GM12878 (cell line): ENCODE measurements at regions not wholly inside any gene's neighbourhood (a gene's known extent, or its start where the extent isn't known, plus 50 kb on each side); places are given as distances from the start of the nearest gene placed in this dataset.

Experiments
- ATAC-seq: fragments of 200-7000 bp; cut with Tn5 transposase; 3 replicates; pipeline ENCODE4 v1.9.1; 2020; ENCODE audit warnings: mild to moderate bottlenecking, moderate library complexity
- BruUV-seq: library from RNA; stranded (reverse); fragments of 400-500 nt; replicated peaks from 2 replicates; lab custom pipeline; 2021; lab: Mats Ljungman, UMichigan
- CTCF ChIA-PET: fragments of 300-600 bp; sonication (Branson Sonifier 250); formaldehyde crosslinking; extraction: SDS; loops from one replicate; lab custom pipeline; 2021; ENCODE audit warnings: inconsistent platforms; lab: Yijun Ruan, JAX
- POLR2A ChIA-PET: fragments of 350-600 bp; formaldehyde crosslinking; extraction: SDS; loops from one replicate; lab custom pipeline; 2021; ENCODE audit warnings: inconsistent platforms; lab: Charles Lee
- RAD21 ChIA-PET: fragments of 300-600 bp; sonication (Branson Sonifier 250); formaldehyde crosslinking; loops from one replicate; lab custom pipeline; 2023; ENCODE audit warnings: antibody characterized with exemption; ENCODE audit not compliant: unreplicated experiment; lab: Charles Lee
- SMC1A ChIA-PET: fragments of 300-600 bp; sonication (Branson Sonifier 250); formaldehyde crosslinking; loops from one replicate; lab custom pipeline; 2023; ENCODE audit not compliant: unreplicated experiment, uncharacterized antibody; lab: Charles Lee
- DNase-seq: peaks from one replicate; pipeline ENCODE4 v3.0.0-alpha.2; 2011; ENCODE audit warnings: low read depth, low spot score
- FAIRE-seq: peaks from 3 replicates; lab custom pipeline; 2011; peaks lifted over from hg19 to GRCh38; lab: Jason Lieb, UNC
- H2AFZ ChIP-seq: 2 replicates; pipeline ENCODE4 v1.6.0; 2011; ENCODE audit warnings: low read depth, low read length, control low read depth; ENCODE audit not compliant: control insufficient read depth
- H3K27ac ChIP-seq: 2 replicates; pipeline ENCODE4 v1.5.1; 2011; ENCODE audit warnings: control low read depth; ENCODE audit not compliant: control insufficient read depth, insufficient read depth
- H3K27me3 ChIP-seq, 2 experiments: replicated peaks in 1 of 2; 2 replicates each; pipeline versions ENCODE4 v1.6.0 to v1.6.1; 2011; ENCODE audit warnings: low read length in 1 of 2; ENCODE audit not compliant: control insufficient read depth in 2 of 2, insufficient read depth in 2 of 2
- H3K36me3 ChIP-seq, 2 experiments: 2 replicates each; pipeline ENCODE4 v1.5.1; 2011; ENCODE audit warnings: low read length in 1 of 2; ENCODE audit not compliant: control insufficient read depth in 2 of 2, insufficient read depth in 2 of 2
- H3K4me1 ChIP-seq: 2 replicates; pipeline ENCODE4 v1.6.1; 2011; ENCODE audit warnings: mild to moderate bottlenecking, low read length, moderate library complexity, mixed read lengths; ENCODE audit not compliant: control insufficient read depth, insufficient read depth
- H3K4me2 ChIP-seq: 2 replicates; pipeline ENCODE4 v1.6.0; 2011; ENCODE audit warnings: control low read depth; ENCODE audit not compliant: control insufficient read depth, insufficient read depth
- H3K4me3 ChIP-seq: fragments of 200-600 bp; sonication (generic); 2 replicates; pipeline ENCODE4 v1.5.1; 2016
- H3K79me2 ChIP-seq: 2 replicates; pipeline ENCODE4 v1.6.0; 2011; ENCODE audit warnings: low read length; ENCODE audit not compliant: control insufficient read depth, insufficient read depth
- H3K9ac ChIP-seq: 2 replicates; pipeline ENCODE4 v1.8.0; 2011; ENCODE audit warnings: low read length, control low read depth, mixed read lengths; ENCODE audit not compliant: control insufficient read depth, insufficient read depth
- H3K9me3 ChIP-seq: replicated peaks from 3 replicates; pipeline ENCODE4 v1.5.1; 2011; ENCODE audit warnings: mild to moderate bottlenecking, low read length; ENCODE audit not compliant: control insufficient read depth, insufficient read depth
- H4K20me1 ChIP-seq: 2 replicates; pipeline ENCODE4 v1.6.0; 2011; ENCODE audit not compliant: control insufficient read depth, insufficient read depth
- CREB1 ChIP-seq: IDR thresholded peaks from 2 replicates; pipeline ENCODE4 v1.6.1; 2012; ENCODE audit warnings: low read depth, mild to moderate bottlenecking, inconsistent platforms
- ELK1 ChIP-seq: IDR thresholded peaks from 2 replicates; pipeline ENCODE4 v1.6.1; 2012; ENCODE audit warnings: low read depth, low read length, improper control_type of control experiment
- JUNB ChIP-seq: IDR thresholded peaks from 2 replicates; pipeline ENCODE4 v1.6.1; 2016; ENCODE audit warnings: antibody characterized with exemption, mild to moderate bottlenecking
- NFYA ChIP-seq: IDR thresholded peaks from 2 replicates; pipeline ENCODE4 v1.6.1; 2011; ENCODE audit warnings: low read depth, mild to moderate bottlenecking, low read length, improper control_type of control experiment, borderline replicate concordance
- POU2F2 ChIP-seq: IDR thresholded peaks from 3 replicates; pipeline ENCODE4 v1.6.1; 2011; ENCODE audit warnings: low read depth, mild to moderate bottlenecking, low read length, borderline replicate concordance
- SIN3A ChIP-seq: IDR thresholded peaks from 2 replicates; pipeline ENCODE4 v1.6.1; 2012; ENCODE audit warnings: low read depth, low read length, improper control_type of control experiment
- SKIL ChIP-seq: fragments of 450-650 bp; IDR thresholded peaks from 2 replicates; pipeline ENCODE4 v1.6.1; 2017; ENCODE audit warnings: mild to moderate bottlenecking, low read depth, inconsistent platforms; ENCODE audit not compliant: poor library complexity, severe bottlenecking
- SMAD5 ChIP-seq: IDR thresholded peaks from 2 replicates; pipeline ENCODE4 v1.6.1; 2016; ENCODE audit warnings: antibody characterized with exemption, low read depth
- SMC3 ChIP-seq: IDR thresholded peaks from 2 replicates; pipeline ENCODE4 v1.6.1; 2011; ENCODE audit warnings: low read length, improper control_type of control experiment, borderline replicate concordance
- SUZ12 ChIP-seq: fragments of 200-600 bp; sonication (generic); IDR thresholded peaks from one replicate; pipeline ENCODE4 v1.6.1; 2018; ENCODE audit warnings: antibody characterized with exemption, mild to moderate bottlenecking; ENCODE audit not compliant: unreplicated experiment
- ZNF274 ChIP-seq: IDR thresholded peaks from one replicate; pipeline ENCODE4 v1.8.0; 2011; ENCODE audit not compliant: insufficient read length, insufficient read depth
- ZSCAN29 ChIP-seq: fragments of 450-650 bp; IDR thresholded peaks from 2 replicates; pipeline ENCODE4 v1.6.1; 2017; ENCODE audit warnings: mild to moderate bottlenecking, moderate library complexity
- ZZZ3 ChIP-seq: IDR thresholded peaks from 2 replicates; pipeline ENCODE4 v1.6.1; 2011; ENCODE audit warnings: low read depth; ENCODE audit not compliant: control insufficient read depth, insufficient read length
- WGBS: methylation state at CpG from one replicate; pipeline ENCODE4 v1.1.6; 2016; ENCODE audit warnings: low lambda C conversion rate; ENCODE audit not compliant: insufficient replicate concordance, insufficient coverage; ENCODE audit errors: missing lambda C conversion rate; 5-methylcytosine and 5-hydroxymethylcytosine counted together
- in situ Hi-C: fragments of 300-500 bp; cut with MboI; formaldehyde crosslinking; loops from 9 replicates; pipeline ENCODE4 v1.14.3; 2018; ENCODE audit warnings: mixed read lengths
- intact Hi-C: fragments of 100-400 bp; cut with micrococcal nuclease; formaldehyde crosslinking; loops from one replicate; pipeline ENCODE4 v1.14.2; 2022; ENCODE audit not compliant: unreplicated experiment
- TF ChIP-seq, protein P1 (sequence below): IDR thresholded peaks from 2 replicates; pipeline ENCODE4 v1.6.1; 2012; ENCODE audit warnings: low read depth, low read length, improper control_type of control experiment
- TF ChIP-seq, protein P2 (sequence below): fragments of 450-650 bp; IDR thresholded peaks from 2 replicates; pipeline ENCODE4 v1.6.1; 2017; ENCODE audit warnings: low read depth, mild to moderate bottlenecking, moderate library complexity
- TF ChIP-seq, protein P3 (sequence below): fragments of 450-650 bp; formaldehyde crosslinking; IDR thresholded peaks from 2 replicates; pipeline ENCODE4 v1.4.0; 2020; ENCODE audit warnings: mild to moderate bottlenecking, moderate library complexity

- TF ChIP-seq CREB1 (no peak), ZZZ3 (no peak), ZSCAN29 (no peak), SIN3A (no peak)
These were observed 253.6 kb downstream of the HAPSTR1 start (continued) for GRCh38 chr16:9345046-9345445.

DNA sequence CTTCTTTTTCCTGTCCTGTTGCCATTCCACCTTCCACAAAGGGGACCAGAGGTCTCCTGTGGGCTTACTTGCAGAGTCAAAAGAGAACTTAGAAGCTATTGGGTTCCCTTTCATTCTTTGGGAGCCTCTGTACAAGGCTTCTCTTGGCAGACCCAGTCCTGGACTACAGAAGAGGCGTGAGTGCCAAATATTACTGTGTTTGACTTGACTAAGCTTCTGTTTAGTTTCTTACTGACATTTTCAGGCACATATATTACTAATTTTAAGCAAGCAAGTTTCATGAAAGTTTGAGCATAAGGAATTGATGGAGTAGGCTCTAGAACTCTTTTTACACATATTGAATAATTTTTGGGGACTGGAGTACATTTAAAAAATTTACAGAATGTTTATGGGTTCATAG, 254.4 kb downstream of the HAPSTR1 start:
- H3K4me2 ChIP-seq = no peak overlapping the region
- ChIA-PET RAD21 (interaction anchor here (0.6 kb wide), 1 partner anchor 123 kb away, joined by 4 read pairs; no protein-coding TSS in a partner anchor), SMC1A (no interaction called here), POLR2A (no interaction called here), CTCF (no interaction called here)
- FAIRE-seq = no peak
- H3K27ac ChIP-seq = no peak overlapping the region
- in situ Hi-C loops (no loop called here), intact Hi-C loops (no loop called here)
- DNase-seq = no peak
- ATAC-seq = no peak
- H3K27me3 ChIP-seq = no peaks in the 10 kb centered on the region
- no peaks in the 10 kb centered on the region for H3K36me3 ChIP-seq
- H2AFZ ChIP-seq = no peak overlapping the region
- BruUV-seq = no TSS peak
- no peaks in the 10 kb centered on the region for H4K20me1 ChIP-seq
- no peaks in the 10 kb centered on the region for H3K9me3 ChIP-seq
- WGBS = 0% methylated on average over 1 of the region's 1 CpG
- H3K9ac ChIP-seq = no peak overlapping the region
- no peaks in the 10 kb centered on the region for H3K79me2 ChIP-seq
- no peak overlapping the region for H3K4me3 ChIP-seq
- H3K4me1 ChIP-seq = no peaks in the 10 kb centered on the region
- TF ChIP-seq, protein P1, sequence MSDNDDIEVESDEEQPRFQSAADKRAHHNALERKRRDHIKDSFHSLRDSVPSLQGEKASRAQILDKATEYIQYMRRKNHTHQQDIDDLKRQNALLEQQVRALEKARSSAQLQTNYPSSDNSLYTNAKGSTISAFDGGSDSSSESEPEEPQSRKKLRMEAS = no peak
- no peak for TF ChIP-seq NFYA
- TF ChIP-seq SMC3 = no peak
- TF ChIP-seq SKIL = no peak
- no peak for TF ChIP-seq JUNB
- no peak for TF ChIP-seq POU2F2
- TF ChIP-seq, protein P2, sequence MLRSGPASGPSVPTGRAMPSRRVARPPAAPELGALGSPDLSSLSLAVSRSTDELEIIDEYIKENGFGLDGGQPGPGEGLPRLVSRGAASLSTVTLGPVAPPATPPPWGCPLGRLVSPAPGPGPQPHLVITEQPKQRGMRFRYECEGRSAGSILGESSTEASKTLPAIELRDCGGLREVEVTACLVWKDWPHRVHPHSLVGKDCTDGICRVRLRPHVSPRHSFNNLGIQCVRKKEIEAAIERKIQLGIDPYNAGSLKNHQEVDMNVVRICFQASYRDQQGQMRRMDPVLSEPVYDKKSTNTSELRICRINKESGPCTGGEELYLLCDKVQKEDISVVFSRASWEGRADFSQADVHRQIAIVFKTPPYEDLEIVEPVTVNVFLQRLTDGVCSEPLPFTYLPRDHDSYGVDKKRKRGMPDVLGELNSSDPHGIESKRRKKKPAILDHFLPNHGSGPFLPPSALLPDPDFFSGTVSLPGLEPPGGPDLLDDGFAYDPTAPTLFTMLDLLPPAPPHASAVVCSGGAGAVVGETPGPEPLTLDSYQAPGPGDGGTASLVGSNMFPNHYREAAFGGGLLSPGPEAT = no peak
- TF ChIP-seq ZNF274 = no peak
- TF ChIP-seq, protein P3, sequence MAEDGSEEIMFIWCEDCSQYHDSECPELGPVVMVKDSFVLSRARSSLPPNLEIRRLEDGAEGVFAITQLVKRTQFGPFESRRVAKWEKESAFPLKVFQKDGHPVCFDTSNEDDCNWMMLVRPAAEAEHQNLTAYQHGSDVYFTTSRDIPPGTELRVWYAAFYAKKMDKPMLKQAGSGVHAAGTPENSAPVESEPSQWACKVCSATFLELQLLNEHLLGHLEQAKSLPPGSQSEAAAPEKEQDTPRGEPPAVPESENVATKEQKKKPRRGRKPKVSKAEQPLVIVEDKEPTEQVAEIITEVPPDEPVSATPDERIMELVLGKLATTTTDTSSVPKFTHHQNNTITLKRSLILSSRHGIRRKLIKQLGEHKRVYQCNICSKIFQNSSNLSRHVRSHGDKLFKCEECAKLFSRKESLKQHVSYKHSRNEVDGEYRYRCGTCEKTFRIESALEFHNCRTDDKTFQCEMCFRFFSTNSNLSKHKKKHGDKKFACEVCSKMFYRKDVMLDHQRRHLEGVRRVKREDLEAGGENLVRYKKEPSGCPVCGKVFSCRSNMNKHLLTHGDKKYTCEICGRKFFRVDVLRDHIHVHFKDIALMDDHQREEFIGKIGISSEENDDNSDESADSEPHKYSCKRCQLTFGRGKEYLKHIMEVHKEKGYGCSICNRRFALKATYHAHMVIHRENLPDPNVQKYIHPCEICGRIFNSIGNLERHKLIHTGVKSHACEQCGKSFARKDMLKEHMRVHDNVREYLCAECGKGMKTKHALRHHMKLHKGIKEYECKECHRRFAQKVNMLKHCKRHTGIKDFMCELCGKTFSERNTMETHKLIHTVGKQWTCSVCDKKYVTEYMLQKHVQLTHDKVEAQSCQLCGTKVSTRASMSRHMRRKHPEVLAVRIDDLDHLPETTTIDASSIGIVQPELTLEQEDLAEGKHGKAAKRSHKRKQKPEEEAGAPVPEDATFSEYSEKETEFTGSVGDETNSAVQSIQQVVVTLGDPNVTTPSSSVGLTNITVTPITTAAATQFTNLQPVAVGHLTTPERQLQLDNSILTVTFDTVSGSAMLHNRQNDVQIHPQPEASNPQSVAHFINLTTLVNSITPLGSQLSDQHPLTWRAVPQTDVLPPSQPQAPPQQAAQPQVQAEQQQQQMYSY (CRISPR knock-in tag) = no peak
- no peak for TF ChIP-seq SMAD5
- no peak for TF ChIP-seq ELK1
- no peak for TF ChIP-seq SUZ12
